HG03439 (cell line): ENCODE measurements at regions not wholly inside any gene's neighbourhood (a gene's known extent, or its start where the extent isn't known, plus 50 kb on each side); places are given as distances from the start of the nearest gene placed in this dataset.

Source experiments
- ATAC-seq: cut with Tn5 transposase; IDR thresholded peaks from one replicate; pipeline ENCODE4 v1.9.1; 2021; ENCODE audit warnings: mild to moderate bottlenecking, moderate library complexity; ENCODE audit not compliant: unreplicated experiment

GRCh38 chr10:53013201-53013810 lies 240.7 kb upstream of the MBL2 start:
- no peak for ATAC-seq

GRCh38 chr10:53009961-53010907 lies 237.7 kb upstream of the MBL2 start:
- no peak for ATAC-seq

- ATAC-seq, result no peak
Observed at GRCh38 chr10:53007527-53007842, 234.9 kb upstream of the MBL2 start.

DNA sequence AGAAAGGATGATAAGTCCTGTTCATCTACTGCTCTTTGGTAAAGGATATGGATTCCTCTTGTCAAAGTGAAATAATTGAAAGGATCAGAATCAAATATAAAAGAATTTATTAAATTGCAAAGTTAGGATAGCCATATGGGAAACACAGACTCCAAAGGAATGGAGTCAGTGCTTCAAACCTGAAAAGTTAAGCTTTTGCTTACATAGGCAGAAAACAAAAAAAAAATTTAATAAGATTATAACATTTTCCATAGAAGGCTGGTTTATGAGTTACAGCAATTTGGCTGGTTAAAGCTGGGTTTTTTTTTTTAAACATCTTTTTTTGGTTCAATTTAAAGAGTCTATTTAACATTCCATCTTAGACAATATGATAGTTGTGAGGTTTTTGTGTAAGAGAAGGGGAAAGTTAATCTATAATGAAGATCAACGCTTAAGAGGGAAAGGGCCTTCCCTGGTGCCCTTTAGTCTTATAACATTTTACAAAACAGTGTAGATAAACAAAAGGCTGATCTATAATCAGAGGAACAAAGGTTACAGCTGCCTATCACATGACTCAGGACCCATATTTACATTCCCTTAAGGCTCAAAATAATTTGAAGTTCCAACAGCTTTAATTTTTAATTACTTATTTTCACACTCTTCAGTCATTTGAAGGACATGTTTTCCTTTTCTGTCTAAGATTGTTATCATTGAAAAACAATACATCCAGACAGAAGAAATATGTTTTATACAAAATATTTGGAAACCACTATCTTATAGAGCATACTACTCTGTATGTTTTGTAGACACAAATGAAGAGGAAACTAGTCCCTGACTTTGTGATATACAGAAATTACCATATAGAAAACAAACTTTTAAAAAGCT lies 234.3 kb upstream of the MBL2 start:
- no peak for ATAC-seq

- no peak for ATAC-seq
Observed at GRCh38 chr10:53005612-53006345, 233.2 kb upstream of the MBL2 start.

DNA sequence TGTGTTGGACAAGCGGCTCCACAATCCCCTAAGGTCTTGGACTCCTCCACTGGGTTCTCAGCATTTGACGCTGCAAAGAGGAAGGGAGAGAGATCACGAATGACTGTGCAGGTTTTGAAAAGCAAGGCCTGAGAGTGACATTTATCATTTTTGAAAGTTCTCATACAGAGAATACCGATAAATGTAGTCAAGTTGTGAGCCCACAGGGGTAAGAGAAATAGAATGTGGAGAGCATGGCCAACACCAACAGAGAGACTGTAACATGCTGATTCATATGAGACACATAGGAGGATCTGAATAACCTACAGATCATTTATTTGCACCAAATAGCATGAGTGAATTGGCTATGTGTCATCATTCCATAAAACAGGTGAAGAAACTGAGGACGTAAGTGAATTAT lies 230.5 kb upstream of the MBL2 start:
- ATAC-seq, result no peak

GRCh38 chr10:52999681-53000080 lies 227.1 kb upstream of the MBL2 start:
- no peak for ATAC-seq

- ATAC-seq, result no peak
Observed at GRCh38 chr10:52999258-52999657, 226.7 kb upstream of the MBL2 start.

- no peak for ATAC-seq
Observed at GRCh38 chr10:52997007-52997406, 224.4 kb upstream of the MBL2 start.

DNA sequence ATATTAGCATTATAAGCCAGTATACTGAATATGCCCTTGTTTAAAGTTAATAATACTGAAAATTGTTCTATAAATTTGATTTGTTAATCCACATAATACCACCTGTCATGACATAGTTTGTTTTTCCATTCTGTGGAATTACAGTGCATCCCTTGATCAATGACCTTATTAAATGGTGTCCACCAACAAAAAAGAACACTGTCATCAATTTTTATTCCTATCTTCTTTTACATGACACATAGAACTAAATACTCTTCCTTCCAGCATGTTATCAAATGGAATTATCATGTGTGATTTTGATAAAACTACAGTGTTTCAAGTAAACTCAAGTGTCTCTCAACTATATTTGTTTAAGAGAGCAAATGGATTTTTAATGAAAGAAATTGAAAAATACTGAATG lies 221.8 kb upstream of the MBL2 start:
- no peak for ATAC-seq

- no peak for ATAC-seq
Observed at GRCh38 chr10:52993109-52993508, 220.5 kb upstream of the MBL2 start.

- no peak for ATAC-seq
Observed at GRCh38 chr10:52992567-52992966, 220.0 kb upstream of the MBL2 start.

GRCh38 chr10:52988923-52989322 lies 216.3 kb upstream of the MBL2 start:
- no peak for ATAC-seq

DNA sequence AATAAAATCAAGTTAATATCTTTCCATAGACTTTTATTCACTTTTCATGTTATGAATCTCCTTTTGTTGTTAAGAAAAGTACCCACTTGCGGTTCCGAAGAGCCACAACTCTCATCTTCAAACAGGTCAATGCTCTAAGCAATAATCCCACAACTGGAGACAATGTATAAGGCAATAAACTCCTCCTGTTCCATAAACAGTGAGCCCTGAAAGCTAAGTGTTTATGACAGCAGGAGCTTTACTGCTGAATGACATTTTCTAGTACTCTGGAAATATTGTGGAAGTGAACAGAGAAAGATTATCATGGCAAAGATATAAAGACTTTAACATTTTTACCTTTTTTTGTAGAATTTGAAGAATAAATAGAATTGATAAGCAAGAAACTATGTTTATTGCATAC lies 213.5 kb upstream of the MBL2 start:
- ATAC-seq, result no peak

DNA sequence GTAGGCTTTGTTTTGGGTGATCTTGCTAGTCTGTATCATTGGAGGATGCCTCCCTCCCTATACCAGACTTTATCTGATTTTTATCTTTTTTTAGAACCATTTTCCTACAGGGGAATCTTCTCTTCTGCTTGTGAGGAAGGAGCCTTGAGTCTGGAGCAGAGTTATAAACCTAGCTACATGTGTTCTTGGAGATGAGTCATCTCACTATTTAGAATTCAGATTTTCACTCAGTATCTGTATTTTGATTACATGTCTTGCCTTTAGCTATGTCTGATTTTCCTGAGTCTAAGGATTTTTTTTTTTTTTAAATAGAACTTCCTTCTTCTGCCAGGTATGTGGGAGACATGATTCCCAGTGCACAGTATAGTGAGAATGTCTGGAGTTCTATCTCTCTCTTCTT lies 211.6 kb upstream of the MBL2 start:
- ATAC-seq, result no peak

GRCh38 chr10:52979295-52979990 lies 206.9 kb upstream of the MBL2 start:
- no peak for ATAC-seq

DNA sequence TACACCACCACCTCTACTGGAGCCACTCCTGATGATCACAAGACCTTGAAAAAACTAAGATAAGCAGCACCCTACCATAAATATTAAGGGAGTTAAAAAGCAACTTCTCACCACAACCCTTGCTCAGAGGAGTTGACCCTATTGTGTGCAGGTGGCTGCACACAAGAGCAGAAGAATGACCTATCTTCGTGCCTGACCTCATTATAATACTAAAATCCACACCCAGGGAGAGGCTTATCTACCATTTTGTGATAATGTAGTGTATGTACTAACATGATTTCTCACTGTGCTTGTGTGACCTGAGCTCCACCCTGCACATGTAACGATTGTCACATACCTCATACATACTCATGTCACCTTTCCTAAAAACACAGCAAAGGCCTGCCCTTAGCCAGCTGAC lies 205.0 kb upstream of the MBL2 start:
- ATAC-seq, result no peak

- ATAC-seq, result no peak
Observed at GRCh38 chr10:52967806-52968795, 195.5 kb upstream of the MBL2 start.

- ATAC-seq, result no peak
Observed at GRCh38 chr10:52966904-52967303, 194.3 kb upstream of the MBL2 start.
